ENCODE measurements at regions not wholly inside any gene's neighbourhood (a gene's known extent, or its start where the extent isn't known, plus 50 kb on each side); places are given as distances from the start of the nearest gene placed in this dataset.

DNA sequence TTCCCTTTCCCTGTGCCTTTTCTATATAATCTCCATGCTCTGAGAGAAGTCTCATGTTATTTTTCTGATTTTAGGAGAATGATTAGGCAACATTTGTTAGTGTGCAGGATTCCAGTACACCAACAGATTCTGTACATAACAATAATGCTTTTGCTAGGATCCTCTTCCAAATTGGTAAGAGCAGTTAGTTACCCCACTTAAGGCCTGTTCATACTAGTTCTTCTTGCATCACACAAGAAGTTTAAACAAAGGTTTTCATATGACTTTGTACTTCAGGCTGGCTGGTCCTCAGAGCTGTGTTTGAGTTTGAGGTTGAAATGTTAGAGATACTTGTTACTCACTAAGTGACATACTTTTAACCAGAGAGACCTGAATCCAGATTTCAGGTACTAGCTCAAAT lies 686.9 kb upstream of the NRXN1 start:
- no peak for DNase-seq (ENCODE audit: low read depth)
- no peak for TF ChIP-seq CTCF (IDR thresholded peaks at IDR 0.05; ENCODE audit: control insufficient read depth, extremely low read depth, insufficient read depth)
- H3K4me3 ChIP-seq (ENCODE audit: low read depth, low read length) = no peak overlapping the region

DNA sequence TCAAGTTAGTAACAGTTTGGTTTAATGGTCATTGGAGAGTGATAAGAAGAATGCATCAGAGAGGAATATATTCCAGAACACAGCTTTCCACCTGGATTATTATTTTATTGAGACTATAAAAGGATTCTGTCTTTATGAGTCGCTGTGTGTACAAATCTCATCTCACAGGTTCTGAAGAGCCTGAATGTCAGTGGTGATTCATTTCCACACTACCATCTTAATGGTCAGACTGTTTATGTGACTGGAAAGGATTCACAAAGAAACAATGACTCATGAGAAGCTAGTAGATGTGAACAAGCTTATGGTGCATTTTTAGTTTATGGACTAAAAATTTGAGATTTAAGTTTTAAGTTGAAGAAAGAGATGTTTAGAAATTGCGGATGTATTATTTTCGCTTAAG lies 685.4 kb upstream of the NRXN1 start:
- no peak for DNase-seq (ENCODE audit: low read depth)
- no peak for TF ChIP-seq CTCF (IDR thresholded peaks at IDR 0.05; ENCODE audit: control insufficient read depth, extremely low read depth, insufficient read depth)
- H3K4me3 ChIP-seq (ENCODE audit: low read depth, low read length) = no peak overlapping the region

GRCh38 chr2:51711766-51712165 lies 679.8 kb upstream of the NRXN1 start:
- H3K4me3 ChIP-seq (ENCODE audit: low read depth, low read length) = no peak overlapping the region
- no peak for DNase-seq (ENCODE audit: low read depth)
- TF ChIP-seq CTCF (IDR thresholded peaks at IDR 0.05; ENCODE audit: control insufficient read depth, extremely low read depth, insufficient read depth) = no peak

DNA sequence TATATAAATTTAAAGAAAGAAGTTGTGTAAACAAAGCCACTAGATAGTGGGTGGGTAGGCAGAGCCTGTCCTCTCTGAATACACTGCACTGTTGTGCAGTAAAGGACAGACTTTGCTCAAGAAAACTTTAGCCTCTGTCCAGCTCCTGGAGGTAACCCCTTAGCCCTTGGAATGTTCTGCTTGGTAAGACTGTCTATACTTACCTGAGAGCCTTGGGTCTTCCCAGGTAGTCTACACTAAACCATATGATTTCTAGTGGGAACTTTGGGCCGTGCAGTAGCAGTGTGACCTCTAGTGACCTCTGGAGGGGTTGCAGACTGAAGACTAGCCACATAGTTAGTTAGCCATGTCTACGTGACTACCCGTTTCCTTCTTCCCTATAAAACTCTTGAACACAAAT lies 678.3 kb upstream of the NRXN1 start:
- peak; percentile 30; the same call in 1 of the 2 replicates for TF ChIP-seq CTCF (IDR thresholded peaks at IDR 0.05; ENCODE audit: control insufficient read depth, extremely low read depth, insufficient read depth)
- no peak overlapping the region for H3K4me3 ChIP-seq (ENCODE audit: low read depth, low read length)
- no peak for DNase-seq (ENCODE audit: low read depth)

DNA sequence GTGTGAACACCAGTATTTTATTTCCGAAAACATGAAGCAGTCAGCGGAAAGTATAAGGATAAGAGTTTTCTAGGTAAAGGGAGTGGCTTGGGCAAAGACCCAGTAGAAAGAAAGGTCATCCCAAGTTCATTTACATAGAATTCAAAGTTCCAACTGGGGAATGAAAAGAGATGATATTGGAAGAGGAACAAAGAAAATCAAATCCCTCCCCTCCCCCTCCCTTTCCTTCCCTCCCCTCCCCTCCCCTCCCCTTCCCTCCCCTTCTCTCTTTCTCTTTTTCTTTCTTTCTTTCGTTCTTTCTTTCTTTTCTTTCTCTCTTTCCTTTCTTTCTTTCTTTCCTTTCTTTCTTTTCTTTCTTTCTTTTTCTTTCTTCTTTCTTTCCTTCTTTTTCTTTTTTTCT lies 675.7 kb upstream of the NRXN1 start:
- TF ChIP-seq CTCF (IDR thresholded peaks at IDR 0.05; ENCODE audit: control insufficient read depth, extremely low read depth, insufficient read depth) = no peak
- H3K4me3 ChIP-seq (ENCODE audit: low read depth, low read length) = no peak overlapping the region
- DNase-seq (ENCODE audit: low read depth) = no peak

- no peak for DNase-seq (ENCODE audit: low read depth)
- no peak for TF ChIP-seq CTCF (IDR thresholded peaks at IDR 0.05; ENCODE audit: control insufficient read depth, extremely low read depth, insufficient read depth)
- no peak overlapping the region for H3K4me3 ChIP-seq (ENCODE audit: low read depth, low read length)
Measured at GRCh38 chr2:51706220-51706619, 674.3 kb upstream of the NRXN1 start.

GRCh38 chr2:51705417-51705816 lies 673.5 kb upstream of the NRXN1 start:
- no peak for TF ChIP-seq CTCF (IDR thresholded peaks at IDR 0.05; ENCODE audit: control insufficient read depth, extremely low read depth, insufficient read depth)
- H3K4me3 ChIP-seq (ENCODE audit: low read depth, low read length) = no peak overlapping the region
- DNase-seq (ENCODE audit: low read depth) = no peak

Measured in LNCaP clone FGC (cell line).